ENCODE measurements at regions not wholly inside any gene's neighbourhood (a gene's known extent, or its start where the extent isn't known, plus 50 kb on each side); places are given as distances from the start of the nearest gene placed in this dataset.

GRCh38 chr16:26993963-26994362 is 72.8 kb upstream of the C16orf82 start:
- no peak for TF ChIP-seq CTCF (IDR thresholded peaks at IDR 0.05)
- TF ChIP-seq JUN (CRISPR knock-in tag; IDR thresholded peaks at IDR 0.05), result no peak
- no peak for TF ChIP-seq E2F5 (CRISPR knock-in tag; IDR thresholded peaks at IDR 0.05)
- TF ChIP-seq NR1H2 (CRISPR knock-in tag; IDR thresholded peaks at IDR 0.05), result no peak
- TF ChIP-seq, protein P1, sequence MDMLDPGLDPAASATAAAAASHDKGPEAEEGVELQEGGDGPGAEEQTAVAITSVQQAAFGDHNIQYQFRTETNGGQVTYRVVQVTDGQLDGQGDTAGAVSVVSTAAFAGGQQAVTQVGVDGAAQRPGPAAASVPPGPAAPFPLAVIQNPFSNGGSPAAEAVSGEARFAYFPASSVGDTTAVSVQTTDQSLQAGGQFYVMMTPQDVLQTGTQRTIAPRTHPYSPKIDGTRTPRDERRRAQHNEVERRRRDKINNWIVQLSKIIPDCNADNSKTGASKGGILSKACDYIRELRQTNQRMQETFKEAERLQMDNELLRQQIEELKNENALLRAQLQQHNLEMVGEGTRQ (CRISPR knock-in tag; IDR thresholded peaks at IDR 0.05), result no peak
- TF ChIP-seq MYBL2 (CRISPR knock-in tag; IDR thresholded peaks at IDR 0.05), result no peak
- no peak for TF ChIP-seq JAZF1 (CRISPR knock-in tag; IDR thresholded peaks at IDR 0.05)
- TF ChIP-seq OVOL2 (CRISPR knock-in tag; IDR thresholded peaks at IDR 0.05; ENCODE audit: borderline replicate concordance), result no peak
- no peak for TF ChIP-seq ATF6 (CRISPR knock-in tag; IDR thresholded peaks at IDR 0.05)
